ENCODE measurements at regions not wholly inside any gene's neighbourhood (a gene's known extent, or its start where the extent isn't known, plus 50 kb on each side); places are given as distances from the start of the nearest gene placed in this dataset.

GRCh38 chr18:10400534-10401307 lies 53.7 kb upstream of the APCDD1 start:
- no peak for DNase-seq (ENCODE audit: low read depth)
- H3K4me3 ChIP-seq (ENCODE audit: control insufficient read depth, low read depth, low read length) = no peak overlapping the region
- no peak for TF ChIP-seq CTCF (conservative IDR thresholded peaks at IDR 0.05; ENCODE audit: control insufficient read depth, insufficient read depth, low read depth, low read length)

DNA sequence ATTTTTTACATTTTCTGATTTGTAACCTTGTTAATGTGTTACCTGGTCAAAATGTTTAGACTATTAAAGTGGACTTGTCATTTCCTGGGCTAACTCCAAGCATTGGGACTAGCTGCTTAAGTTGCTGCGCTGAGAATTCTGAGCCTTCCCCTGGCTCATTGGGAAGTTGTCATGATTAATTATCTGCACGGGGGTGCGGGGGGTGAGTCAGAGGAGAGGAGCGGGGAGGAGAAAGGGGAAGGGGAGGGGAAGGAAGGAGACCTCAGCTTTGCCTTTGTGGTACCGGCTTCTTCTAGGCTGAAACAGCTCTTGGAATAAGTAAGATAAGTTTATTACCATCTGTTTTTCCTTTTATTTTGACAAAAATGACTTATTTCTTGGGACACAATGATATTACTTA lies 52.9 kb upstream of the APCDD1 start:
- no peak for TF ChIP-seq CTCF (conservative IDR thresholded peaks at IDR 0.05; ENCODE audit: control insufficient read depth, insufficient read depth, low read depth, low read length)
- no peak overlapping the region for H3K4me3 ChIP-seq (ENCODE audit: control insufficient read depth, low read depth, low read length)
- peak; percentile 26 for DNase-seq (ENCODE audit: low read depth)

DNA sequence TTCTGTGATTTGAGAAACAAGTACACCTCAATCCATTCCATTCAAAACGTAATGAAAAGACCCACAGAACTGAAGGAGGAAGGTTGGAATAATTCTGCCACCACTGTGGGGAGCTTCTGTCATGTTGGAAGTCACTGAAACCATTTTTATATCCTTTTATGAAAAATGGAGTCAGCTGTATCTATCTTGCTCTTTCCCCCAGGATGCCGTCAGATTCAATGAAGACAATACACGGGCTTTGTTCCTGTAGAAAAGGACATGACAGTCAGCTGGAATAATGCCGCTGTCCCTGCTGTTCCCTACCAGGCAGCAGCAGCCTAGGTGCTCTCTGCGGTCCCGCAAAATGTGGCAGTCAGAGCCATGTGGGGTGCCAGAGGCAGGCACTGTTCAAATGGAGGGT lies 52.5 kb upstream of the APCDD1 start:
- no peak for TF ChIP-seq CTCF (conservative IDR thresholded peaks at IDR 0.05; ENCODE audit: control insufficient read depth, insufficient read depth, low read depth, low read length)
- no peak overlapping the region for H3K4me3 ChIP-seq (ENCODE audit: control insufficient read depth, low read depth, low read length)
- no peak for DNase-seq (ENCODE audit: low read depth)

DNA sequence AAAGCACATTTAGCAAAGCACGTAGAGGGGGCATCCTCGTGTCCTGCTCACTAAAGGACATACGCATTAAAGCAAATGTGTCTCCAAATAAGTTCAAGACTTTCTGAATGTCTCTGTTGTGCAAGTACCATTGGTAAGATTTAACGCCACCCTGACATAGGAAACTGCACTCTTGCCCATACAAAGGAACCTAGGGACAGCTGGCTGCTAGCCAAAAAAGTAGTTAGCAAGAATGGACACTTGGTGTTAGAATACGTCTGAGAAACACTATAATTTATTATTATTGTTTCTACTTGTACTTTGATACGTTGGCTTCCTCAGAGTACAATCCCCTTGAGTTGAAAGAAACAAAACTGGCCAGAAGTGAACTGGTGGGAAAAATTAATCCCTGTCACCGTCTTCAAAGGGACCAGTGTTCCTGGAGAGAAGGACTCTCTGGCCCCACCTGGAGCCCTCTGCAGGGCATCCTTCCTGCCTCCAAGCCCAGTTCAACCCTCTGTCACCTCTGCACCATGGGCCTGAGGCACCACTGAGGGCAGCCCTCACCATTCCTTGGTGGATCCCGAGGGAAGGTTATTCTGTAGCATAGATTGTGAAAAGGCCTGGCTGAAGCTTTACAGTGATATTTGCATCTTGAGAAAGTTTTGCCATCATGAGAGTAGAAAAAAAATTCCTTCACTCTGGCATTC lies 51.4 kb upstream of the APCDD1 start:
- no peak for DNase-seq (ENCODE audit: low read depth)
- H3K4me3 ChIP-seq (ENCODE audit: control insufficient read depth, low read depth, low read length) = no peak overlapping the region
- no peak for TF ChIP-seq CTCF (conservative IDR thresholded peaks at IDR 0.05; ENCODE audit: control insufficient read depth, insufficient read depth, low read depth, low read length)

- no peak for TF ChIP-seq CTCF (conservative IDR thresholded peaks at IDR 0.05; ENCODE audit: control insufficient read depth, insufficient read depth, low read depth, low read length)
- H3K4me3 ChIP-seq (ENCODE audit: control insufficient read depth, low read depth, low read length) = no peak overlapping the region
- DNase-seq (ENCODE audit: low read depth) = no peak
Measured at GRCh38 chr18:10403708-10404107, 50.7 kb upstream of the APCDD1 start.

GRCh38 chr18:10404168-10404567 lies 50.3 kb upstream of the APCDD1 start:
- no peak overlapping the region for H3K4me3 ChIP-seq (ENCODE audit: control insufficient read depth, low read depth, low read length)
- DNase-seq (ENCODE audit: low read depth) = no peak
- TF ChIP-seq CTCF (conservative IDR thresholded peaks at IDR 0.05; ENCODE audit: control insufficient read depth, insufficient read depth, low read depth, low read length) = no peak
